Vagina (tissue), 2 donors: ENCODE measurements at regions not wholly inside any gene's neighbourhood (a gene's known extent, or its start where the extent isn't known, plus 50 kb on each side); places are given as distances from the start of the nearest gene placed in this dataset.

Experiments used
- POLR2A ChIP-seq, 2 donors: fragments of 450-650 bp; IDR thresholded peaks; one replicate each; pipeline ENCODE4 v1.6.1; 2017; ENCODE audit warnings: antibody characterized with exemption in 2 of 2, mild to moderate bottlenecking in 2 of 2, moderate library complexity in 2 of 2
- POLR2AphosphoS5 ChIP-seq, 2 donors: sonication (generic); formaldehyde crosslinking; IDR thresholded peaks; one replicate each; pipeline ENCODE4 v1.9.0; 2017; ENCODE audit warnings: antibody characterized with exemption in 2 of 2, mild to moderate bottlenecking in 2 of 2, low read depth in 1 of 2; ENCODE audit not compliant: insufficient read depth in 1 of 2

DNA sequence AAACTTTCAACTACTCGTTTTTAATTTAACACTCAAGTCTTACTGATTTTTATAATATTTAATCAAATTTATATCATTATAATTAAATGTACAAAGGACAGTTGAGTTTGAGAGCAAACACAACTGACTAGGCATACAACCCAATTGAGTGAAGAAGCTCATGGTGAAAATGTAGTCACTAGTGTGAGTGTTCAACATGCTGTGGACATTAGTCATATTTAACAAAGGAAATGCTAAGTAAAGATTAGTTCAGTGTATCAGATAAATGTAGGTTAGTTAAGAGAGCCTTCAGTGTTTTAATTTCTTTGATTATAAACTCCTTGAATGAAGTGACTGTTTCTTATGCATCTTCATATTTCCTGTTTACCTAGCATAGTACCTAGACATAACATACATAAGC lies 444.2 kb upstream of the GOLIM4 start:
- TF ChIP-seq POLR2AphosphoS5 (IDR thresholded peaks at IDR 0.05; ENCODE audit: insufficient read depth in 1 of 2, low read depth in 1 of 2) (no peak), POLR2A (IDR thresholded peaks at IDR 0.05) (no peak)
